Testis (tissue), 2 donors: ENCODE measurements at regions not wholly inside any gene's neighbourhood (a gene's known extent, or its start where the extent isn't known, plus 50 kb on each side); places are given as distances from the start of the nearest gene placed in this dataset.

ENCODE experiments used
- POLR2A ChIP-seq: fragments of 450-650 bp; IDR thresholded peaks from one replicate; pipeline ENCODE4 v1.6.1; 2017; ENCODE audit warnings: antibody characterized with exemption, mild to moderate bottlenecking, moderate library complexity
- TF ChIP-seq, protein P1 (sequence below), 3 experiments: fragments of 450-650 bp in 2 of 3; fragments of 200-600 bp in 1 of 3; sonication (generic) in 1 of 3; IDR thresholded peaks; one replicate each; pipeline ENCODE4 v1.5.1; 2016 to 2019; ENCODE audit warnings: antibody characterized with exemption in 3 of 3, mild to moderate bottlenecking in 2 of 3, moderate library complexity in 1 of 3

GRCh38 chr3:14267976-14268375 is 89.4 kb downstream of the LSM3 start:
- TF ChIP-seq POLR2A: no peak
- TF ChIP-seq, protein P1, sequence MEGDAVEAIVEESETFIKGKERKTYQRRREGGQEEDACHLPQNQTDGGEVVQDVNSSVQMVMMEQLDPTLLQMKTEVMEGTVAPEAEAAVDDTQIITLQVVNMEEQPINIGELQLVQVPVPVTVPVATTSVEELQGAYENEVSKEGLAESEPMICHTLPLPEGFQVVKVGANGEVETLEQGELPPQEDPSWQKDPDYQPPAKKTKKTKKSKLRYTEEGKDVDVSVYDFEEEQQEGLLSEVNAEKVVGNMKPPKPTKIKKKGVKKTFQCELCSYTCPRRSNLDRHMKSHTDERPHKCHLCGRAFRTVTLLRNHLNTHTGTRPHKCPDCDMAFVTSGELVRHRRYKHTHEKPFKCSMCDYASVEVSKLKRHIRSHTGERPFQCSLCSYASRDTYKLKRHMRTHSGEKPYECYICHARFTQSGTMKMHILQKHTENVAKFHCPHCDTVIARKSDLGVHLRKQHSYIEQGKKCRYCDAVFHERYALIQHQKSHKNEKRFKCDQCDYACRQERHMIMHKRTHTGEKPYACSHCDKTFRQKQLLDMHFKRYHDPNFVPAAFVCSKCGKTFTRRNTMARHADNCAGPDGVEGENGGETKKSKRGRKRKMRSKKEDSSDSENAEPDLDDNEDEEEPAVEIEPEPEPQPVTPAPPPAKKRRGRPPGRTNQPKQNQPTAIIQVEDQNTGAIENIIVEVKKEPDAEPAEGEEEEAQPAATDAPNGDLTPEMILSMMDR (IDR thresholded peaks at IDR 0.05): no peak
